Neural crest cell (in vitro differentiated cells): ENCODE measurements at regions not wholly inside any gene's neighbourhood (a gene's known extent, or its start where the extent isn't known, plus 50 kb on each side); places are given as distances from the start of the nearest gene placed in this dataset.

Source experiments
- DNase-seq: peaks from one replicate; pipeline ENCODE4 v3.0.0; 2021; ENCODE audit warnings: low read depth, mixed read lengths, low spot score
- H3K27ac Mint-ChIP-seq: one replicate; pipeline ENCODE4 v1.8.0; 2021; ENCODE audit warnings: mild to moderate bottlenecking, mixed read lengths; ENCODE audit not compliant: unreplicated experiment
- H3K27me3 Mint-ChIP-seq: 2 replicates; pipeline ENCODE4 v1.8.0; 2021; ENCODE audit warnings: low read depth, mild to moderate bottlenecking, mixed read lengths
- H3K36me3 Mint-ChIP-seq: 2 replicates; pipeline ENCODE4 v1.8.0; 2021; ENCODE audit warnings: low read depth, mild to moderate bottlenecking, mixed read lengths
- H3K4me1 Mint-ChIP-seq: 2 replicates; pipeline ENCODE4 v1.8.0; 2021; ENCODE audit warnings: mixed read lengths
- H3K4me3 Mint-ChIP-seq: one replicate; pipeline ENCODE4 v1.8.0; 2021; ENCODE audit warnings: mild to moderate bottlenecking, mixed read lengths
- H3K9me3 Mint-ChIP-seq: 2 replicates; pipeline ENCODE4 v1.8.0; 2021; ENCODE audit warnings: mixed read lengths
- CTCF ChIP-seq: fragments of 200-600 bp; sonication (generic); conservative IDR thresholded peaks from 2 replicates; pipeline ENCODE4 v1.5.0; 2021; ENCODE audit warnings: antibody characterized with exemption, mild to moderate bottlenecking

GRCh38 chr12:94745562-94745961 lies 95.2 kb upstream of the TMCC3 start:
- Mint-ChIP-seq H3K27ac (no peak overlapping the region), H3K27me3 (peaks cover 5% of the 10 kb centered on the region), H3K36me3 (no peaks in the 10 kb centered on the region), H3K4me1 (peaks cover 3% of the 10 kb centered on the region), H3K4me3 (no peak overlapping the region), H3K9me3 (no peaks in the 10 kb centered on the region)
- no peak for DNase-seq
- TF ChIP-seq CTCF, result no peak

GRCh38 chr12:94743174-94743573 lies 92.8 kb upstream of the TMCC3 start:
- TF ChIP-seq CTCF, result no peak

GRCh38 chr12:94740601-94741362 lies 90.4 kb upstream of the TMCC3 start:
- Mint-ChIP-seq H3K4me1 (no peaks in the 10 kb centered on the region), H3K4me3 (no peak overlapping the region), H3K9me3 (no peaks in the 10 kb centered on the region), H3K27me3 (peaks cover 8% of the 10 kb centered on the region), H3K36me3 (no peaks in the 10 kb centered on the region), H3K27ac (no peak overlapping the region)
- no peak for DNase-seq
- no peak for TF ChIP-seq CTCF

More at GRCh38 chr12:94743174-94743573, 92.8 kb upstream of the TMCC3 start:
- no peaks in the 10 kb centered on the region for H3K36me3 Mint-ChIP-seq
- DNase-seq, result no peak
- peaks cover 8% of the 10 kb centered on the region for H3K27me3 Mint-ChIP-seq
- H3K27ac Mint-ChIP-seq, result no peak overlapping the region
- H3K4me3 Mint-ChIP-seq, result no peak overlapping the region
- H3K4me1 Mint-ChIP-seq, result peaks cover 3% of the 10 kb centered on the region
- H3K9me3 Mint-ChIP-seq, result no peaks in the 10 kb centered on the region

GRCh38 chr12:94736820-94737219 lies 86.5 kb upstream of the TMCC3 start:
- peaks cover 20% of the 10 kb centered on the region for H3K4me1 Mint-ChIP-seq
- DNase-seq, result no peak
- H3K36me3 Mint-ChIP-seq, result no peaks in the 10 kb centered on the region
- H3K27me3 Mint-ChIP-seq, result peaks cover 8% of the 10 kb centered on the region
- no peak overlapping the region for H3K27ac Mint-ChIP-seq
- no peak overlapping the region for H3K4me3 Mint-ChIP-seq
- H3K9me3 Mint-ChIP-seq, result no peaks in the 10 kb centered on the region
- TF ChIP-seq CTCF, result no peak

- DNase-seq, result no peak
- H3K27ac Mint-ChIP-seq, result no peak overlapping the region
- no peaks in the 10 kb centered on the region for H3K9me3 Mint-ChIP-seq
- no peaks in the 10 kb centered on the region for H3K36me3 Mint-ChIP-seq
- TF ChIP-seq CTCF, result no peak
- H3K4me1 Mint-ChIP-seq, result peaks cover 23% of the 10 kb centered on the region
- no peak overlapping the region for H3K4me3 Mint-ChIP-seq
- peaks cover 6% of the 10 kb centered on the region for H3K27me3 Mint-ChIP-seq
These were observed 85.6 kb upstream of the TMCC3 start for GRCh38 chr12:94736004-94736403.
